H9 (cell line): ENCODE measurements at regions not wholly inside any gene's neighbourhood (a gene's known extent, or its start where the extent isn't known, plus 50 kb on each side); places are given as distances from the start of the nearest gene placed in this dataset.

ENCODE experiments used
- DNase-seq: peaks from one replicate; pipeline ENCODE4 v3.0.0-alpha.2; 2017
- H2AFZ ChIP-seq: one replicate; pipeline ENCODE4 v1.6.1; 2013; ENCODE audit warnings: mild to moderate bottlenecking, low read length, control low read depth, moderate library complexity
- H2AK5ac ChIP-seq: 2 replicates; pipeline ENCODE4 v1.6.1; 2013; ENCODE audit warnings: low read length, control low read depth, mixed read lengths; ENCODE audit not compliant: insufficient read length
- H2BK120ac ChIP-seq: one replicate; pipeline ENCODE4 v1.6.1; 2013; ENCODE audit warnings: low read depth, mild to moderate bottlenecking, low read length, control low read depth, inconsistent platforms; ENCODE audit not compliant: poor library complexity, severe bottlenecking
- H2BK12ac ChIP-seq: 2 replicates; pipeline ENCODE4 v1.6.1; 2013; ENCODE audit warnings: low read length, control low read depth, mixed read lengths, low read depth; ENCODE audit not compliant: insufficient read length
- H2BK15ac ChIP-seq: 2 replicates; pipeline ENCODE4 v1.6.1; 2013; ENCODE audit warnings: low read depth, low read length, control low read depth
- H2BK20ac ChIP-seq: one replicate; pipeline ENCODE4 v1.6.1; 2013; ENCODE audit warnings: low read depth, mild to moderate bottlenecking, low read length, control low read depth, inconsistent platforms; ENCODE audit not compliant: poor library complexity, severe bottlenecking
- H2BK5ac ChIP-seq: 2 replicates; pipeline ENCODE4 v1.6.1; 2013; ENCODE audit warnings: low read length, control low read depth, mixed read lengths; ENCODE audit not compliant: insufficient read length
- H3K14ac ChIP-seq: 2 replicates; pipeline ENCODE4 v1.6.1; 2013; ENCODE audit warnings: low read length, control low read depth; ENCODE audit not compliant: insufficient read depth
- H3K18ac ChIP-seq: 2 replicates; pipeline ENCODE4 v1.6.1; 2013; ENCODE audit warnings: low read depth, mild to moderate bottlenecking, mixed read lengths, low read length, control low read depth; ENCODE audit not compliant: insufficient read length
- H3K23ac ChIP-seq: 2 replicates; pipeline ENCODE4 v1.6.1; 2013; ENCODE audit warnings: low read length, control low read depth, mixed read lengths, low read depth; ENCODE audit not compliant: insufficient read length
- H3K23me2 ChIP-seq: 2 replicates; pipeline ENCODE4 v1.6.1; 2013; ENCODE audit warnings: low read depth, mild to moderate bottlenecking, mixed read lengths, low read length, control low read depth; ENCODE audit not compliant: insufficient read length, poor library complexity, severe bottlenecking
- H3K27ac ChIP-seq: 2 replicates; pipeline ENCODE4 v1.5.1; 2013; ENCODE audit warnings: low read length, control low read depth, mixed read lengths, low read depth; ENCODE audit not compliant: insufficient read length
- H3K27me3 ChIP-seq: 2 replicates; pipeline ENCODE4 v1.6.1; 2013; ENCODE audit warnings: low read length, control low read depth, inconsistent platforms; ENCODE audit not compliant: insufficient read depth
- H3K4ac ChIP-seq: 2 replicates; pipeline ENCODE4 v1.6.1; 2013; ENCODE audit warnings: low read depth, mild to moderate bottlenecking, control low read depth, inconsistent platforms, low read length, moderate library complexity
- H3K4me1 ChIP-seq: 2 replicates; pipeline ENCODE4 v1.6.1; 2013; ENCODE audit warnings: low read length, control low read depth, inconsistent platforms; ENCODE audit not compliant: insufficient read depth
- H3K4me2 ChIP-seq: 2 replicates; pipeline ENCODE4 v1.6.1; 2013; ENCODE audit warnings: low read length, control low read depth, mixed read lengths; ENCODE audit not compliant: insufficient read length, insufficient read depth
- H3K56ac ChIP-seq: 2 replicates; pipeline ENCODE4 v1.6.1; 2013; ENCODE audit warnings: low read depth, mild to moderate bottlenecking, mixed read lengths, low read length, control low read depth; ENCODE audit not compliant: insufficient read length
- H3K79me1 ChIP-seq: 2 replicates; pipeline ENCODE4 v1.6.1; 2013; ENCODE audit warnings: low read depth, mild to moderate bottlenecking, moderate library complexity, low read length, control low read depth, inconsistent platforms; ENCODE audit not compliant: insufficient read depth, poor library complexity, severe bottlenecking
- H3K79me2 ChIP-seq: 2 replicates; pipeline ENCODE4 v1.6.1; 2013; ENCODE audit warnings: low read length, control low read depth, inconsistent platforms; ENCODE audit not compliant: insufficient read depth
- H3K9ac ChIP-seq: 2 replicates; pipeline ENCODE4 v1.6.1; 2013; ENCODE audit warnings: low read length, control low read depth, mixed read lengths; ENCODE audit not compliant: insufficient read length; ENCODE audit errors: extremely low read depth
- H3K9me3 ChIP-seq: one replicate; pipeline ENCODE4 v1.6.1; 2013; ENCODE audit warnings: low read depth, low read length, inconsistent platforms; ENCODE audit not compliant: control insufficient read depth
- H3T11ph ChIP-seq: one replicate; pipeline ENCODE4 v1.6.1; 2013; ENCODE audit warnings: mild to moderate bottlenecking, low read length, control low read depth, inconsistent platforms
- H4K20me1 ChIP-seq: one replicate; pipeline ENCODE4 v1.6.1; 2013; ENCODE audit not compliant: control insufficient read depth, insufficient read length, insufficient read depth
- H4K5ac ChIP-seq: 2 replicates; pipeline ENCODE4 v1.6.1; 2013; ENCODE audit warnings: low read depth, mild to moderate bottlenecking, mixed read lengths, low read length, control low read depth; ENCODE audit not compliant: insufficient read length
- H4K8ac ChIP-seq: replicated peaks from 2 replicates; pipeline ENCODE4 v1.6.1; 2013; ENCODE audit warnings: low read length, control low read depth, mixed read lengths, low read depth; ENCODE audit not compliant: insufficient read length
- H4K91ac ChIP-seq: 2 replicates; pipeline ENCODE4 v1.6.1; 2013; ENCODE audit warnings: low read depth, mild to moderate bottlenecking, moderate library complexity, mixed read lengths, low read length, control low read depth; ENCODE audit not compliant: insufficient read length
- H3K27ac Mint-ChIP-seq, 3 experiments: 2 replicates in 2 of 3; 3 replicates in 1 of 3; pipeline ENCODE4 v1.8.0; 2020 to 2021; ENCODE audit warnings: mixed read lengths in 3 of 3, mild to moderate bottlenecking in 1 of 3, moderate library complexity in 1 of 3
- H3K27me3 Mint-ChIP-seq: 2 replicates; pipeline ENCODE4 v1.8.0; 2021; ENCODE audit warnings: low read depth, mild to moderate bottlenecking, moderate library complexity, mixed read lengths
- H3K36me3 Mint-ChIP-seq, 3 experiments: 2 replicates in 2 of 3; 3 replicates in 1 of 3; pipeline ENCODE4 v1.8.0; 2020 to 2021; ENCODE audit warnings: low read depth in 3 of 3, mixed read lengths in 3 of 3; ENCODE audit not compliant: insufficient read depth in 1 of 3
- H3K4me1 Mint-ChIP-seq, 2 experiments: 2 replicates each; pipeline ENCODE4 v1.8.0; 2020; ENCODE audit warnings: mixed read lengths in 2 of 2
- H3K4me3 Mint-ChIP-seq, 2 experiments: 2 replicates in 1 of 2; 3 replicates in 1 of 2; pipeline ENCODE4 v1.8.0; 2020 to 2021; ENCODE audit warnings: mild to moderate bottlenecking in 2 of 2, mixed read lengths in 2 of 2, moderate library complexity in 1 of 2
- H3K9me3 Mint-ChIP-seq, 2 experiments: 2 replicates in 1 of 2; 3 replicates in 1 of 2; pipeline ENCODE4 v1.8.0; 2020; ENCODE audit warnings: mild to moderate bottlenecking in 2 of 2, mixed read lengths in 2 of 2, moderate library complexity in 1 of 2
- WGBS: extraction: QIAGEN DNeasy Blood & Tissue Kit; methylation state at CpG from one replicate; pipeline ENCODE4 v1.1.7; 2013; ENCODE audit warnings: missing lambda C conversion rate, low lambda C conversion rate, mixed read lengths; ENCODE audit not compliant: insufficient read length; ENCODE audit errors: extremely low coverage; 5-methylcytosine and 5-hydroxymethylcytosine counted together
- TF ChIP-seq, protein P1 (sequence below): fragments of 200-600 bp; sonication (generic); conservative IDR thresholded peaks from 3 replicates; pipeline ENCODE4 v1.8.0; 2021; ENCODE audit warnings: antibody characterized with exemption, mild to moderate bottlenecking

DNA sequence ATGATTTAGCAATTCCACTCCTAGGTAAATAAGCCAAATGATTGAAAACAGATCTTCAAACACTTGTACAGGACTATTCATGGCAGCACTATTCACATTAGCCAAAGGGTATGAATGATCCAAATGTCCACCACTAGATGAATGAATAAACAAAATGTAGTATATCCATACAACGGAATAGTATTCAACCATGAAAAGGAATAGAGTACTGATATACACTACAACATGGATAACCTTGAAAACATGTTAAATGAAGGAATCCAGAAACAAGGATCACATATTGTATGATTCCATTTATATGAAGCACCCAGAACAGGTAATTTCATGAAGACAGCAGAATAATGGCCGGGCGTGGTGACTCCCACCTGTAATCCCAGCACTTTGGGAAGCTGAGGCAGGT, 78.2 kb upstream of the IGF1R start:
- Histone ChIP-seq H2AFZ (no peak overlapping the region), H2BK120ac (no peak overlapping the region), H3K79me1 (no peaks in the 10 kb centered on the region), H4K91ac (no peak overlapping the region), H2AK5ac (no peak overlapping the region), H4K5ac (no peak overlapping the region), H3K27ac (no peak overlapping the region), H3T11ph (no peak overlapping the region), H4K20me1 (no peaks in the 10 kb centered on the region), H3K79me2 (no peaks in the 10 kb centered on the region), H3K9me3 (no peaks in the 10 kb centered on the region), H3K4me2 (no peak overlapping the region), H3K4me1 (no peaks in the 10 kb centered on the region), H2BK5ac (no peak overlapping the region), H4K8ac (no peak overlapping the region), H3K9ac (no peak overlapping the region), H2BK15ac (no peak overlapping the region), H2BK20ac (no peak overlapping the region), H3K56ac (no peak overlapping the region), H3K18ac (no peak overlapping the region), H3K23ac (no peak overlapping the region), H3K4ac (no peak overlapping the region), H3K23me2 (no peaks in the 10 kb centered on the region), H3K14ac (no peak overlapping the region), H2BK12ac (no peak overlapping the region), H3K27me3 (no peaks in the 10 kb centered on the region)
- no CpG with 5 or more reads among the region's 3 CpGs for WGBS
- DNase-seq = no peak
- Mint-ChIP-seq H3K36me3 (no peaks in the 10 kb centered on the region), H3K4me1 (no peaks in the 10 kb centered on the region), H3K4me3 (no peak overlapping the region), H3K27me3 (no peaks in the 10 kb centered on the region), H3K9me3 (no peaks in the 10 kb centered on the region), H3K27ac (no peak overlapping the region)
- TF ChIP-seq, protein P1, sequence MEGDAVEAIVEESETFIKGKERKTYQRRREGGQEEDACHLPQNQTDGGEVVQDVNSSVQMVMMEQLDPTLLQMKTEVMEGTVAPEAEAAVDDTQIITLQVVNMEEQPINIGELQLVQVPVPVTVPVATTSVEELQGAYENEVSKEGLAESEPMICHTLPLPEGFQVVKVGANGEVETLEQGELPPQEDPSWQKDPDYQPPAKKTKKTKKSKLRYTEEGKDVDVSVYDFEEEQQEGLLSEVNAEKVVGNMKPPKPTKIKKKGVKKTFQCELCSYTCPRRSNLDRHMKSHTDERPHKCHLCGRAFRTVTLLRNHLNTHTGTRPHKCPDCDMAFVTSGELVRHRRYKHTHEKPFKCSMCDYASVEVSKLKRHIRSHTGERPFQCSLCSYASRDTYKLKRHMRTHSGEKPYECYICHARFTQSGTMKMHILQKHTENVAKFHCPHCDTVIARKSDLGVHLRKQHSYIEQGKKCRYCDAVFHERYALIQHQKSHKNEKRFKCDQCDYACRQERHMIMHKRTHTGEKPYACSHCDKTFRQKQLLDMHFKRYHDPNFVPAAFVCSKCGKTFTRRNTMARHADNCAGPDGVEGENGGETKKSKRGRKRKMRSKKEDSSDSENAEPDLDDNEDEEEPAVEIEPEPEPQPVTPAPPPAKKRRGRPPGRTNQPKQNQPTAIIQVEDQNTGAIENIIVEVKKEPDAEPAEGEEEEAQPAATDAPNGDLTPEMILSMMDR = no peak
